ENCODE measurements at regions not wholly inside any gene's neighbourhood (a gene's known extent, or its start where the extent isn't known, plus 50 kb on each side); places are given as distances from the start of the nearest gene placed in this dataset.

GRCh38 chr7:20896996-20897395, 110.3 kb upstream of the SP8 start:
- DNase-seq (ENCODE audit: low spot score in 2 of 2): no peak
- Histone ChIP-seq H3K4me3 (no peak overlapping the region), H3K4me1 (no peaks in the 10 kb centered on the region), H3K36me3 (no peaks in the 10 kb centered on the region), H3K9me3 (no peaks in the 10 kb centered on the region), H3K27ac (no peak overlapping the region), H3K27me3 (no peaks in the 10 kb centered on the region)
- intact Hi-C loops (cut with DNase I): no loop called here
- TF ChIP-seq CTCF (IDR thresholded peaks at IDR 0.05): no peak

- no peak for DNase-seq (ENCODE audit: low spot score in 2 of 2)
- Histone ChIP-seq H3K4me3 (no peak overlapping the region), H3K4me1 (no peaks in the 10 kb centered on the region), H3K27ac (no peak overlapping the region), H3K27me3 (no peaks in the 10 kb centered on the region), H3K9me3 (no peaks in the 10 kb centered on the region), H3K36me3 (no peaks in the 10 kb centered on the region)
- intact Hi-C loops (cut with DNase I): no loop called here
- TF ChIP-seq CTCF (IDR thresholded peaks at IDR 0.05): no peak
Observed at GRCh38 chr7:20906801-20907453, 120.2 kb upstream of the SP8 start.

- no peaks in the 10 kb centered on the region for H3K36me3 ChIP-seq
- no peak for DNase-seq (ENCODE audit: low spot score in 2 of 2)
- H3K9me3 ChIP-seq: no peaks in the 10 kb centered on the region
- no peaks in the 10 kb centered on the region for H3K27me3 ChIP-seq
- no peak for TF ChIP-seq CTCF (IDR thresholded peaks at IDR 0.05)
- intact Hi-C loops (cut with DNase I): no loop called here
- no peak overlapping the region for H3K27ac ChIP-seq
- no peaks in the 10 kb centered on the region for H3K4me1 ChIP-seq
- H3K4me3 ChIP-seq: no peak overlapping the region
Observed at GRCh38 chr7:20911081-20911480, 124.4 kb upstream of the SP8 start.

GRCh38 chr7:20913853-20914252, 127.2 kb upstream of the SP8 start:
- intact Hi-C loops (cut with DNase I): no loop called here
- no peak overlapping the region for H3K4me3 ChIP-seq
- no peaks in the 10 kb centered on the region for H3K27me3 ChIP-seq
- H3K36me3 ChIP-seq: no peaks in the 10 kb centered on the region
- no peak overlapping the region for H3K27ac ChIP-seq
- H3K4me1 ChIP-seq: no peaks in the 10 kb centered on the region
- no peak for TF ChIP-seq CTCF (IDR thresholded peaks at IDR 0.05)
- DNase-seq (ENCODE audit: low spot score in 2 of 2): no peak
- no peaks in the 10 kb centered on the region for H3K9me3 ChIP-seq

GRCh38 chr7:20916311-20916710, 129.6 kb upstream of the SP8 start:
- H3K36me3 ChIP-seq: no peaks in the 10 kb centered on the region
- no peak for DNase-seq (ENCODE audit: low spot score in 2 of 2)
- H3K27me3 ChIP-seq: no peaks in the 10 kb centered on the region
- no peak for TF ChIP-seq CTCF (IDR thresholded peaks at IDR 0.05)
- intact Hi-C loops (cut with DNase I): no loop called here
- H3K9me3 ChIP-seq: no peaks in the 10 kb centered on the region
- H3K27ac ChIP-seq: no peak overlapping the region
- H3K4me1 ChIP-seq: no peaks in the 10 kb centered on the region
- H3K4me3 ChIP-seq: no peak overlapping the region

- no peaks in the 10 kb centered on the region for H3K27me3 ChIP-seq
- DNase-seq (ENCODE audit: low spot score in 2 of 2): no peak
- no peak for TF ChIP-seq CTCF (IDR thresholded peaks at IDR 0.05)
Observed at GRCh38 chr7:20917603-20918002, 130.9 kb upstream of the SP8 start.

More at GRCh38 chr7:20917603-20918002, 130.9 kb upstream of the SP8 start:
- Histone ChIP-seq H3K9me3 (no peaks in the 10 kb centered on the region), H3K36me3 (no peaks in the 10 kb centered on the region), H3K27ac (no peak overlapping the region), H3K4me3 (no peak overlapping the region), H3K4me1 (no peaks in the 10 kb centered on the region)
- intact Hi-C loops (cut with DNase I): no loop called here
